H1 (cell line): ENCODE measurements at regions not wholly inside any gene's neighbourhood (a gene's known extent, or its start where the extent isn't known, plus 50 kb on each side); places are given as distances from the start of the nearest gene placed in this dataset.

Experiments used
- CBX8 ChIP-seq: fragments of 300-800, 300-1000 bp; sonication (generic); IDR thresholded peaks from 2 replicates; pipeline ENCODE4 v1.7.1; 2016; ENCODE audit warnings: low read depth, low read length, borderline replicate concordance
- MAFK ChIP-seq: IDR thresholded peaks from 2 replicates; pipeline ENCODE4 v1.6.1; 2012; ENCODE audit warnings: low read depth, mild to moderate bottlenecking, improper control_type of control experiment, low read length
- SIN3A ChIP-seq, 2 experiments: IDR thresholded peaks in 1 of 2; conservative IDR thresholded peaks in 1 of 2; 2 replicates each; pipeline ENCODE4 v1.6.1; 2011 to 2012; ENCODE audit warnings: low read length in 2 of 2, improper control_type of control experiment in 1 of 2, low read depth in 1 of 2, mild to moderate bottlenecking in 1 of 2
- TAF1 ChIP-seq: IDR thresholded peaks from 2 replicates; pipeline ENCODE4 v1.6.1; 2011; ENCODE audit warnings: mild to moderate bottlenecking, low read depth, low read length
- TEAD4 ChIP-seq: IDR thresholded peaks from 2 replicates; pipeline ENCODE4 v1.6.1; 2012; ENCODE audit warnings: low read depth, low read length, inconsistent platforms, mixed read lengths
- TF ChIP-seq, protein P1 (sequence below), 3 experiments: IDR thresholded peaks; 1 replicate in 2 of 3; 2 replicates in 1 of 3; pipeline versions ENCODE4 v1.5.1 to v1.6.1; 2011; ENCODE audit warnings: low read length in 3 of 3, mild to moderate bottlenecking in 3 of 3, inconsistent platforms in 2 of 3, low read depth in 1 of 3, moderate library complexity in 1 of 3; ENCODE audit not compliant: insufficient read depth in 1 of 3; ENCODE audit errors: control extremely low read depth in 1 of 3

DNA sequence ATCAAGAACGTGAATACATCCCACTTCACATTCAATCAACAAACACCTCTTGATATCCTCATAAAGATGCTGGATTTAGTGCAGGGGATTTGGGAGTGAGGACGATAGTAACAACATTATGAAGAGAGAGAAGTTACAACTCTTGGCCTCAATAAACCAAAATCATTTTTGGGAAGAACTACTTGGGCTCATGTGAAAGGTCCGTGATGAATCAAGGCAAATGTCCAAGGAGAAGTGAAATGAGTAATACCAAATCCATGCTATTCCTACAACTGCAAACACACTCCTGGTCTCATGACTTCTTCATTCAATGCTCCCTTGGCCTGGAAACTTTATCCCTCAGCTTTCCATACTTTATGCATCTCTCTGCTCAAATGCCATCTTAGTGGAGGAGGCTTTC is 162.0 kb upstream of the LMNTD1 start (continued):
- TF ChIP-seq SIN3A (conservative IDR thresholded peaks at IDR 0.05 in 1 of 2, IDR thresholded peaks at IDR 0.05 in 1 of 2; ENCODE audit: low read depth in 1 of 2, low read length in 2 of 2) = no peak
- no peak for TF ChIP-seq TEAD4
- TF ChIP-seq CBX8 = no peak
- TF ChIP-seq, protein P1, sequence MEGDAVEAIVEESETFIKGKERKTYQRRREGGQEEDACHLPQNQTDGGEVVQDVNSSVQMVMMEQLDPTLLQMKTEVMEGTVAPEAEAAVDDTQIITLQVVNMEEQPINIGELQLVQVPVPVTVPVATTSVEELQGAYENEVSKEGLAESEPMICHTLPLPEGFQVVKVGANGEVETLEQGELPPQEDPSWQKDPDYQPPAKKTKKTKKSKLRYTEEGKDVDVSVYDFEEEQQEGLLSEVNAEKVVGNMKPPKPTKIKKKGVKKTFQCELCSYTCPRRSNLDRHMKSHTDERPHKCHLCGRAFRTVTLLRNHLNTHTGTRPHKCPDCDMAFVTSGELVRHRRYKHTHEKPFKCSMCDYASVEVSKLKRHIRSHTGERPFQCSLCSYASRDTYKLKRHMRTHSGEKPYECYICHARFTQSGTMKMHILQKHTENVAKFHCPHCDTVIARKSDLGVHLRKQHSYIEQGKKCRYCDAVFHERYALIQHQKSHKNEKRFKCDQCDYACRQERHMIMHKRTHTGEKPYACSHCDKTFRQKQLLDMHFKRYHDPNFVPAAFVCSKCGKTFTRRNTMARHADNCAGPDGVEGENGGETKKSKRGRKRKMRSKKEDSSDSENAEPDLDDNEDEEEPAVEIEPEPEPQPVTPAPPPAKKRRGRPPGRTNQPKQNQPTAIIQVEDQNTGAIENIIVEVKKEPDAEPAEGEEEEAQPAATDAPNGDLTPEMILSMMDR (IDR thresholded peaks at IDR 0.05; ENCODE audit: control extremely low read depth in 1 of 3, insufficient read depth in 1 of 3, low read depth in 1 of 3, low read length in 3 of 3) = no peak
- no peak for TF ChIP-seq TAF1
- TF ChIP-seq MAFK = no peak
- TF ChIP-seq, all 59 proteins: peak for 0
